ENCODE measurements at regions not wholly inside any gene's neighbourhood (a gene's known extent, or its start where the extent isn't known, plus 50 kb on each side); places are given as distances from the start of the nearest gene placed in this dataset.
"Not testable (repeated sequence)": the region's sequence is repeated elsewhere in the genome, so short reads cannot be mapped to it uniquely, and the experiment has no call there.

GRCh38 chr6:27752038-27752885 is 159.9 kb downstream of the OR2B2 start:
- Histone ChIP-seq H3K4me1 (no peaks in the 10 kb centered on the region), H3K9me3 (no peaks in the 10 kb centered on the region), H3K27me3 (replicated peaks; ENCODE audit: control insufficient read depth, insufficient read depth, low read length) (no peaks in the 10 kb centered on the region), H3K36me3 (ENCODE audit: control insufficient read depth, insufficient read depth, low read length) (no peaks in the 10 kb centered on the region), H3K4me3 (ENCODE audit: low read depth, low read length) (peak overlapping the region; percentile 82)
- Mint-ChIP-seq H3K27me3 (ENCODE audit: insufficient read depth, unreplicated experiment) (no peaks in the 10 kb centered on the region), H3K9me3 (ENCODE audit: unreplicated experiment) (no peaks in the 10 kb centered on the region), H3K27ac (ENCODE audit: unreplicated experiment) (peak overlapping the region; percentile 83), H3K4me1 (ENCODE audit: low read depth, unreplicated experiment) (peaks cover 16% of the 10 kb centered on the region), H3K36me3 (ENCODE audit: insufficient read depth, unreplicated experiment) (peaks cover 22% of the 10 kb centered on the region), H3K4me3 (ENCODE audit: unreplicated experiment) (peak overlapping the region; percentile 93)
- ChIA-PET CTCF (interaction anchor here (0.5 to 1.4 kb wide), 24 partner anchors 16 to 605 kb away, joined by 3 to 21 read pairs (median 5); partner anchors contain the start of gene ZNF184), POLR2A (interaction anchor here (0.5 to 1.4 kb wide), 7 partner anchors 10 to 1122 kb away, joined by 3 to 17 read pairs (median 3); a partner anchor contains a TSS)
- TF ChIP-seq, protein P1, sequence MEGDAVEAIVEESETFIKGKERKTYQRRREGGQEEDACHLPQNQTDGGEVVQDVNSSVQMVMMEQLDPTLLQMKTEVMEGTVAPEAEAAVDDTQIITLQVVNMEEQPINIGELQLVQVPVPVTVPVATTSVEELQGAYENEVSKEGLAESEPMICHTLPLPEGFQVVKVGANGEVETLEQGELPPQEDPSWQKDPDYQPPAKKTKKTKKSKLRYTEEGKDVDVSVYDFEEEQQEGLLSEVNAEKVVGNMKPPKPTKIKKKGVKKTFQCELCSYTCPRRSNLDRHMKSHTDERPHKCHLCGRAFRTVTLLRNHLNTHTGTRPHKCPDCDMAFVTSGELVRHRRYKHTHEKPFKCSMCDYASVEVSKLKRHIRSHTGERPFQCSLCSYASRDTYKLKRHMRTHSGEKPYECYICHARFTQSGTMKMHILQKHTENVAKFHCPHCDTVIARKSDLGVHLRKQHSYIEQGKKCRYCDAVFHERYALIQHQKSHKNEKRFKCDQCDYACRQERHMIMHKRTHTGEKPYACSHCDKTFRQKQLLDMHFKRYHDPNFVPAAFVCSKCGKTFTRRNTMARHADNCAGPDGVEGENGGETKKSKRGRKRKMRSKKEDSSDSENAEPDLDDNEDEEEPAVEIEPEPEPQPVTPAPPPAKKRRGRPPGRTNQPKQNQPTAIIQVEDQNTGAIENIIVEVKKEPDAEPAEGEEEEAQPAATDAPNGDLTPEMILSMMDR (IDR thresholded peaks at IDR 0.05; ENCODE audit: insufficient read depth in 1 of 2, low read depth in 1 of 2, low read length in 1 of 2, severe bottlenecking in 1 of 2, unreplicated experiment in 1 of 2) = peak; percentile 62 to 77
- intact Hi-C loops (cut with micrococcal nuclease; ENCODE audit: unreplicated experiment) = loop anchor here (1.0 to 5.0 kb wide), 7 partner anchors 58 to 564 kb away; no protein-coding TSS in a partner anchor
- BruUV-seq (replicated peaks) = TSS peak; percentile 86
- DNase-seq = peak; percentile 53 to 82

GRCh38 chr6:27748661-27749060 is 163.5 kb downstream of the OR2B2 start:
- no peaks in the 10 kb centered on the region for H3K27me3 Mint-ChIP-seq (ENCODE audit: insufficient read depth, unreplicated experiment)
- ChIA-PET CTCF (no interaction called here), POLR2A (no interaction called here)
- no TSS peak for BruUV-seq (replicated peaks)
- no peaks in the 10 kb centered on the region for H3K36me3 ChIP-seq (ENCODE audit: control insufficient read depth, insufficient read depth, low read length)
- H3K4me3 Mint-ChIP-seq (ENCODE audit: unreplicated experiment) = no peak overlapping the region
- H3K4me1 Mint-ChIP-seq (ENCODE audit: low read depth, unreplicated experiment) = no peaks in the 10 kb centered on the region
- H3K4me1 ChIP-seq = no peaks in the 10 kb centered on the region
- H3K27me3 ChIP-seq (replicated peaks; ENCODE audit: control insufficient read depth, insufficient read depth, low read length) = no peaks in the 10 kb centered on the region
- DNase-seq = peak; percentile 41 to 44
- intact Hi-C loops (cut with micrococcal nuclease; ENCODE audit: unreplicated experiment) = no loop called here
- peaks cover 16% of the 10 kb centered on the region for H3K36me3 Mint-ChIP-seq (ENCODE audit: insufficient read depth, unreplicated experiment)
- no peaks in the 10 kb centered on the region for H3K9me3 ChIP-seq
- TF ChIP-seq, protein P1 (IDR thresholded peaks at IDR 0.05; ENCODE audit: insufficient read depth in 1 of 2, low read depth in 1 of 2, low read length in 1 of 2, severe bottlenecking in 1 of 2, unreplicated experiment in 1 of 2) = no peak
- no peak overlapping the region for H3K27ac Mint-ChIP-seq (ENCODE audit: unreplicated experiment)
- no peak overlapping the region for H3K4me3 ChIP-seq (ENCODE audit: low read depth, low read length)
- no peaks in the 10 kb centered on the region for H3K9me3 Mint-ChIP-seq (ENCODE audit: unreplicated experiment)

DNA sequence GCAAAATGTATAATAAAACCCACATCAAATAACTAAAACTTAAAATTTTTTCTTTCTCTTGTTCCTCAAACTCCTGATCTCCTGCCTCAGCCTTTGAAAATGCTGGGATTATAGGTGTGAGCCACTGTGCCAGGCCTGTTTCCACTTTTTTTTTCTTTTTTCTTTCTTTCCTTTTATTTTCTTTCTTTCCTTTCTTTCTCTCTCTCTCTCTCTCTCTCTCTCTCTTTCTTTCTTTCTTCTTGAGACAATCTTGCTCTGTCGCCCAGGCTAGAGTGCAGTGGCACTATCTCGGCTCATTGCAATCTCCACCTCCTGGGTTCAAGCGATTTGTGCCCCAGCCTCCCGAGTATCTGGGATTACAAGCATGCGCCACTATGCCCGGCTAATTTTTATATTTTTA is 164.6 kb downstream of the OR2B2 start:
- CTCF ChIA-PET = no interaction called here
- Histone ChIP-seq H3K9me3 (no peaks in the 10 kb centered on the region), H3K36me3 (ENCODE audit: control insufficient read depth, insufficient read depth, low read length) (no peaks in the 10 kb centered on the region), H3K27me3 (replicated peaks; ENCODE audit: control insufficient read depth, insufficient read depth, low read length) (no peaks in the 10 kb centered on the region), H3K4me1 (no peaks in the 10 kb centered on the region), H3K4me3 (ENCODE audit: low read depth, low read length) (no peak overlapping the region)
- Mint-ChIP-seq H3K36me3 (ENCODE audit: insufficient read depth, unreplicated experiment) (peaks cover 6% of the 10 kb centered on the region), H3K27ac (ENCODE audit: unreplicated experiment) (no peak overlapping the region), H3K27me3 (ENCODE audit: insufficient read depth, unreplicated experiment) (no peaks in the 10 kb centered on the region), H3K4me3 (ENCODE audit: unreplicated experiment) (no peak overlapping the region), H3K9me3 (ENCODE audit: unreplicated experiment) (no peaks in the 10 kb centered on the region), H3K4me1 (ENCODE audit: low read depth, unreplicated experiment) (no peaks in the 10 kb centered on the region)
- intact Hi-C loops (cut with micrococcal nuclease; ENCODE audit: unreplicated experiment) = no loop called here
- no TSS peak for BruUV-seq (replicated peaks)
- TF ChIP-seq, protein P1 (IDR thresholded peaks at IDR 0.05; ENCODE audit: insufficient read depth in 1 of 2, low read depth in 1 of 2, low read length in 1 of 2, severe bottlenecking in 1 of 2, unreplicated experiment in 1 of 2) = no peak
- POLR2A ChIA-PET = no interaction called here
- DNase-seq = no peak

DNA sequence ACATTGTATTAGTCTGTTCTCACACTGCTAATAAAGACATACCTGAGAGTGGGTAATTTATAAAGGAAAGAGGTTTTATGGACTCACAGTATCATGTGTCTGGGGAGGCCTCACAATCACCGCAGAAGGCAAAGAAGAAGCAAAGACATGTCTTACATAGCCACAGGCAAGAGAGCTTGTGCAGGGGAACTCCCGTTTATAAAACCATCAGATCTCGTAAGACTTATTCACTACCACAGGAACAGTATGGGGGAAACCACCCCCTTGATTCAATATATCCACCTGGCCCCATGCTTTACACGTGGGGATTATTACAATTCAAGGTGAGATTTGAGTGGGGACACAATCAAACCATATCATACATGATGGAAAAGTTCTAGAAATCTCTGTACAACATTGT is 165.3 kb downstream of the OR2B2 start:
- CTCF ChIA-PET; H3K27ac Mint-ChIP-seq (ENCODE audit: unreplicated experiment); H3K4me1 Mint-ChIP-seq (ENCODE audit: low read depth, unreplicated experiment); H3K4me3 ChIP-seq (ENCODE audit: low read depth, low read length); intact Hi-C loops (cut with micrococcal nuclease; ENCODE audit: unreplicated experiment); BruUV-seq (replicated peaks); H3K9me3 Mint-ChIP-seq (ENCODE audit: unreplicated experiment); H3K27me3 ChIP-seq (replicated peaks; ENCODE audit: control insufficient read depth, insufficient read depth, low read length); H3K4me3 Mint-ChIP-seq (ENCODE audit: unreplicated experiment); POLR2A ChIA-PET; DNase-seq; H3K9me3 ChIP-seq; H3K36me3 ChIP-seq (ENCODE audit: control insufficient read depth, insufficient read depth, low read length); H3K4me1 ChIP-seq; H3K27me3 Mint-ChIP-seq (ENCODE audit: insufficient read depth, unreplicated experiment); H3K36me3 Mint-ChIP-seq (ENCODE audit: insufficient read depth, unreplicated experiment): not testable (repeated sequence)
